Body of pancreas (tissue), 4 donors: ENCODE measurements at regions not wholly inside any gene's neighbourhood (a gene's known extent, or its start where the extent isn't known, plus 50 kb on each side); places are given as distances from the start of the nearest gene placed in this dataset.

Source experiments
- CTCF ChIP-seq, 7 experiments: fragments of 450-650 bp in 4 of 7; fragments of 200-600 bp in 3 of 7; sonication (generic) in 3 of 7; IDR thresholded peaks; one replicate each; pipeline ENCODE4 v1.5.1; 2016 to 2019; ENCODE audit warnings: antibody characterized with exemption in 7 of 7
- POLR2A ChIP-seq, 3 donors: fragments of 450-650 bp; IDR thresholded peaks; one replicate each; pipeline ENCODE4 v1.6.1; 2016; ENCODE audit warnings: antibody characterized with exemption in 3 of 3, mild to moderate bottlenecking in 2 of 3

GRCh38 chr5:6812800-6813731 lies 99.8 kb downstream of the TENT4A start:
- no peak for TF ChIP-seq CTCF (IDR thresholded peaks at IDR 0.05)
- TF ChIP-seq POLR2A (IDR thresholded peaks at IDR 0.05) = no peak
